ENCODE measurements at regions not wholly inside any gene's neighbourhood (a gene's known extent, or its start where the extent isn't known, plus 50 kb on each side); places are given as distances from the start of the nearest gene placed in this dataset.

- no peak overlapping the region for H2BK12ac ChIP-seq (ENCODE audit: low read depth, low read length)
- H2AK5ac ChIP-seq (ENCODE audit: low read depth, low read length): no peak overlapping the region
- no peak overlapping the region for H3K4ac ChIP-seq (replicated peaks; ENCODE audit: insufficient read length, low read depth, low read length)
- no peak overlapping the region for H4K8ac ChIP-seq (ENCODE audit: extremely low read depth, insufficient read depth, low read length)
- no peaks in the 10 kb centered on the region for H3K4me1 ChIP-seq (replicated peaks in 1 of 4; ENCODE audit: control insufficient read depth in 3 of 4, insufficient read depth in 4 of 4, low read length in 3 of 4)
- ChIA-PET POLR2A (ENCODE audit: partially characterized antibody) (no interaction called here), CTCF (ENCODE audit: partially characterized antibody) (interaction anchor here (1.7 to 3.6 kb wide), 2 partner anchors 18 to 39 kb away, joined by 8 to 14 read pairs; no protein-coding TSS in a partner anchor)
- H3K23ac ChIP-seq (ENCODE audit: insufficient read length): no peak overlapping the region
- H3K18ac ChIP-seq (ENCODE audit: extremely low read depth, low read length): no peak overlapping the region
- no peak overlapping the region for H4K5ac ChIP-seq (ENCODE audit: insufficient read length, low read depth, low read length)
- H3K36me3 ChIP-seq (ENCODE audit: control insufficient read depth in 2 of 4, insufficient read depth in 4 of 4, low read length in 3 of 4): no peaks in the 10 kb centered on the region
- no peaks in the 10 kb centered on the region for H3K79me1 ChIP-seq (ENCODE audit: low read depth, low read length)
- no peaks in the 10 kb centered on the region for H3K27me3 ChIP-seq (replicated peaks in 1 of 4; ENCODE audit: control insufficient read depth in 3 of 4, extremely low read depth in 1 of 4, insufficient read depth in 3 of 4, low read length in 3 of 4)
- no peak overlapping the region for H4K91ac ChIP-seq (replicated peaks; ENCODE audit: insufficient read length, low read length)
- H3K79me2 ChIP-seq (ENCODE audit: control insufficient read depth in 1 of 2, insufficient read depth in 2 of 2, low read length in 2 of 2): no peaks in the 10 kb centered on the region
- no peak overlapping the region for H2AFZ ChIP-seq (ENCODE audit: low read length)
- FAIRE-seq (no peak), DNase-seq (ENCODE audit: low read depth in 1 of 2, low spot score in 2 of 2) (no peak)
- H2BK5ac ChIP-seq (ENCODE audit: low read depth, low read length): no peak overlapping the region
- no peak overlapping the region for H2BK15ac ChIP-seq (ENCODE audit: low read length)
- no peak for TF ChIP-seq BCL11A (IDR thresholded peaks at IDR 0.05; ENCODE audit: low read depth in 2 of 2, low read length in 2 of 2)
- no peak for TF ChIP-seq SUZ12 (IDR thresholded peaks at IDR 0.05; ENCODE audit: low read length)
- H2BK120ac ChIP-seq (replicated peaks; ENCODE audit: low read depth, low read length): no peak overlapping the region
- no peak overlapping the region for H2BK20ac ChIP-seq (ENCODE audit: low read length)
- no peak overlapping the region for H3K56ac ChIP-seq (replicated peaks; ENCODE audit: insufficient read length, low read depth, low read length)
- no peaks in the 10 kb centered on the region for H4K20me1 ChIP-seq (replicated peaks in 1 of 2; ENCODE audit: control insufficient read depth in 1 of 2, insufficient read depth in 2 of 2, low read length in 2 of 2)
- WGBS, 2 experiments (ENCODE audit: extremely low coverage in 1 of 2, insufficient coverage in 1 of 2, insufficient read length in 1 of 2, insufficient replicate concordance in 2 of 2, low coverage in 1 of 2, low lambda C conversion rate in 2 of 2, missing lambda C conversion rate in 1 of 2): 95% methylated on average over 3 of the region's 3 CpGs; no CpG with 5 or more reads in 1 of the 2 experiments
- peaks cover 0 to 6% of the 10 kb centered on the region in 2 experiments; a peak in 2 of 4 replicates for H3K9me3 ChIP-seq (ENCODE audit: insufficient read depth in 2 of 2, low read depth in 1 of 2, low read length in 1 of 2)
- no peak overlapping the region for H3K14ac ChIP-seq (ENCODE audit: insufficient read length)
- no peaks in the 10 kb centered on the region; the same call in 1 of the 2 replicates for H3K23me2 ChIP-seq (ENCODE audit: low read depth, low read length)
- H3K27ac ChIP-seq (ENCODE audit: low read depth, low read length): no peak overlapping the region
- no peak overlapping the region for H3K4me2 ChIP-seq (ENCODE audit: insufficient read depth in 1 of 2, low read depth in 2 of 2, low read length in 2 of 2)
- H3K4me3 ChIP-seq (ENCODE audit: extremely low read depth in 1 of 4, insufficient read depth in 2 of 4, low read depth in 3 of 4, low read length in 4 of 4): no peak overlapping the region
- H3K9ac ChIP-seq (replicated peaks in 1 of 4; ENCODE audit: extremely low read depth in 1 of 4, low read depth in 3 of 4, low read length in 3 of 4): no peak overlapping the region
Observed at GRCh38 chr10:112098682-112099081, 84.9 kb downstream of the GPAM start.

All from H1 (cell line).